HG03159 (cell line): ENCODE measurements at regions not wholly inside any gene's neighbourhood (a gene's known extent, or its start where the extent isn't known, plus 50 kb on each side); places are given as distances from the start of the nearest gene placed in this dataset.
A peak's percentile ranks its signal among the peaks of the same experiment; 100 is the strongest.
"Not testable (repeated sequence)": the region's sequence is repeated elsewhere in the genome, so short reads cannot be mapped to it uniquely, and the experiment has no call there.

Experiments used
- ATAC-seq: cut with Tn5 transposase; IDR thresholded peaks from one replicate; pipeline ENCODE4 v1.9.1; 2021; ENCODE audit warnings: mild to moderate bottlenecking, moderate library complexity; ENCODE audit not compliant: unreplicated experiment

DNA sequence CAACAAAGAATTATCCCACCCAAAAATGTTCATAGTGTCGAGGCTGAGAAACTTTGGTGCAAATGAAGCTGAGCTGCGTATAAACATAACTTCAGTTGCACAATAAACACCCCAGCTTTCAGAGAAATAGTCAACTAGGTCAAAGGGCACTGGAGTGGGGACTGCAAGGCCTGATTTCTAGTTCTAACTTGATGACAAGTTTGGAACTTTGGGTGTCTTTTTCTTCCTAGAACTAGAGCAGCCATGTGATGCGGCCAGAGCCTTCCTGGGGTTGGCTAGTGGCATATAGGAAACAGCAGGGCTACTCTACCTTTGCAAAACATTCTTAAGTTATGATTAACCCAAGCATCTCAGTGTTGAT, 298.4 kb upstream of the AMIGO2 start:
- ATAC-seq = no peak

GRCh38 chr12:47377414-47378221, 297.9 kb upstream of the AMIGO2 start:
- ATAC-seq = no peak

GRCh38 chr12:47376927-47377326, 297.2 kb upstream of the AMIGO2 start:
- no peak for ATAC-seq

GRCh38 chr12:47373554-47374150, 293.9 kb upstream of the AMIGO2 start:
- no peak for ATAC-seq

DNA sequence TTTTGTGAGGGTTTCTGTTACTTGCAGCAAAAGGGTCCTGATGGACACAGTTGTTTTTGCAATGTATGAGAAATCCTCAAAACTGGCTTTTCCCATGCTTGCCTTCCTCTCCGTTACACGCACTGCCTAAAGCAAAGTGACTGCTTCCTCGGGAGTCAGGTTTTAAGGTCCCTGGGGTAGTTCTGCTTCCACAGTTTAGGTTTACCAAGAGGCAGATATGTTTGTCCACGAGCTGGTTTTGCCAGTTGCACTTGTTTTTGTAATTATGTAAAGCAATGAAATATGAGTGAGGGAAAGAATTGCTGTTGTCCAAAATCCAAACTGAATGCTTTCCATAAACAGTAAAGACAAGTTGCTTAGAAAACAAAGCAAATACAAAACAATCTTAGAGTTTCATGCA, 290.7 kb upstream of the AMIGO2 start:
- no peak for ATAC-seq

GRCh38 chr12:47369085-47369484, 289.3 kb upstream of the AMIGO2 start:
- no peak for ATAC-seq

GRCh38 chr12:47367912-47368537, 288.3 kb upstream of the AMIGO2 start:
- no peak for ATAC-seq

DNA sequence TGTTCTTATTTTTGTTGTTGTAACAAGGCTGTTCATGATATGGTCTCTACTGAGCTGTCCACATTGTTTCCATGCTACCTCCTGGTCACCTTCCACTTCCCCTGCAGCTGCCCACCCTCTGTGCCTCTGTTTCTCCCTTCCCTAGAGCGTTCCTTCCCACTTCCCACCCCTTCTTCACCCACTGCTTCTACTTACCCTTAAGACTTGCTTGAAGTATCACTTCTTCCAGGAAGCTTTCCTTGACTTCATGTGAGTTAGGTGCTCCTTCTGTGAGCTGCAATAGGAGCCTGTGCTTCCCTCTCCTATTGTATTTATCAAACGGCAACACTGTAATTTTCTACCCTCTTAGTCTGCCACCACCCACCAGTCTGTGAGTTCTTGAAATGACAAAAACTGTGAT, 286.8 kb upstream of the AMIGO2 start:
- no peak for ATAC-seq

- ATAC-seq = no peak
These were observed 286.4 kb upstream of the AMIGO2 start for GRCh38 chr12:47366157-47366556.

DNA sequence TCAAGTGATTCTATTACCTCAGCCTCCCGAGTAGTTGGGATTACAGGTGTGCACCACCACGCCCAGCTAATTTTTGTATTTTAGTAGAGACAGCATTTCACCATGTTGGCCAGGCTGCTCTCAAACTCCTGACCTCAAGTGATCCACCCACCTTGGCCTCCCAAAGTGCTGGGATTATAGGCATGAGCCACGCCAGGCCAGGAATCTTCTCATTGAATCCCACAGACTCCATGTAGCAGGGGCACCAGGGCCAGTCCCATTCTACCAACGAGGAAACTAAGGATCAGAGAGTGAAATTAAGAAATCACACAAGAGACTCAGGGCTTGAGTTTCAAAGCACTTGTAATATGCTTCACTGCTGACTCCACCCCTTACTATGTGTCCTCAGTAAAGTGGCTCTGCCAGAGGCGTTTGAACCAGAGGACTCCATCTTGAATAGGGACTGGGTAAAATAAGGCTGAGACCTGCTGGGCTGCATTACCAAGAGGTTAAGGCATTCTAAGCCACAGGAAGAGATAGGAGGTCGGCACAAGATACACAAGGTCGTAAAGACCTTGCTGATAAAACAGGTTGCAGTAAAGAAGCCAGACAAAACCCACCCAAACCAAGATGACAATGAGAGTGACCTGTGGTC, 285.8 kb upstream of the AMIGO2 start:
- ATAC-seq = not testable (repeated sequence)

DNA sequence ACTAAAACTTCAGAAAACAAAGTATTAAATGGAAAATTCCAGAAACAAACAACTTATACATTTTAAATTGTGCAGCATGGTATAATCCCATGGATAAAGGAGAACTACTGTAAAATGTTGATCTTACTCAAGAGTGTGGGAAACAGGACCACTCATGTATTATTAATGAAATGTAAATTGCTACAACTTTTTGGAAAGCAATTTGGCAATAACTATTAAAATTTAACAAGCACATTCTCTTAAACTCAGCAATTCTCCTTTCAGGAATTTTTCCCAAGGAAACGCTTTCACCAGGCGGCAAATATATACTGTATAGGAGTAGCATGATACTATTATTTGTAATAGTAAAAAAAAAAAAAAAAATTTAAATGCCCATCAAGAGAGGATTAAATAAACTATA, 284.5 kb upstream of the AMIGO2 start:
- ATAC-seq = no peak

- ATAC-seq = no peak
These were observed 282.5 kb upstream of the AMIGO2 start for GRCh38 chr12:47362126-47362705.

GRCh38 chr12:47361389-47362021, 281.7 kb upstream of the AMIGO2 start:
- ATAC-seq = no peak

DNA sequence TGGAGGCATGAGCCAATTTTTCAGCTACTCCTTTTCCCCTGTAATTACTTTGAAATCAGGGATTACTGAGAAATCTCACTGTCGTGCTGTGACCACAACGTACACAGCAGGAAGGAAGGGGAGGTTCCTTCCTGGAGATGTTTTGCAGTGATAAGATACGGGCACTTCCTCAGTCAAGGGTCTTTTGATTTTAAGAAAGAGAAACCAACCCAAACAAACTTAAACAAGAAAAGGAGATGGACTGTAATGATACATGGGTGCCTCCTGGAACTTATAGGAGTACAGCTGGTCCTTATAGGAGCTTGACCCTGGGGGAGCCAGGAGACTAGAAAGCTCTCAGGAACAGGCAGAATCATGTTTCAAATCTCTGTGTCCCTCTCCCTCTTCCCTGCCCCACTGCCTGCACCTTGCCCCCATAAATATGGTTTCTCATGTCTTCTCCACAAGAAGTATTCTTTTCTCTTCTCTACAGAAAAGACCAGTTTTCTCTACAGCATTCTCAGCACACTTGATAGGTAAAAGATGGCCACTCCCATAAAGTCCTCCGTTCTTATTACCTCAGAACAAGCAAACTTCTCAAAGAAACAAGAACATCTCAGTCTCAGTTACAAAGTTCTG, 281.1 kb upstream of the AMIGO2 start:
- ATAC-seq = no peak

- ATAC-seq = no peak
These were observed 280.3 kb upstream of the AMIGO2 start for GRCh38 chr12:47360093-47360480.

- no peak for ATAC-seq
These were observed 279.7 kb upstream of the AMIGO2 start for GRCh38 chr12:47359310-47360092.

DNA sequence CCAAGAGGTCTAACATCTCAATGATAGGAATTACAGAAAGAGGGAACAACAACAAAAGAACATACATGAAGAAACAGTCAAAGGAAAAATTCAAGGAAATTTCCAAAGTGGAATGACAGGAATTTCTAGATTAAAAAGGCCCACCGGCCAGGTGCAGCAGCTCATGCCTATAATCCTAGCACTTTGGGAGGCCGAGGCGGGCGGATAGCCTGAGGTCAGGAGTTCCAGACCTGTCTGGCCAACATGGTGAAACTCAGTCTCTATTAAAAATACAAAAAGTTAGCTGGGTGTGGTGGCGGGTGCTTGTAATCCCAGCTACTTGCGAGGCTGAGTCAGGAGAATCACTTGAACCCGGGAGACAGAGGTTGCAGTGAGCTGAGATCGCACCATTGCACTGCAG, 277.2 kb upstream of the AMIGO2 start:
- ATAC-seq = not testable (repeated sequence)

- ATAC-seq = peak; percentile 90
These were observed 276.5 kb upstream of the AMIGO2 start for GRCh38 chr12:47356129-47356700.

DNA sequence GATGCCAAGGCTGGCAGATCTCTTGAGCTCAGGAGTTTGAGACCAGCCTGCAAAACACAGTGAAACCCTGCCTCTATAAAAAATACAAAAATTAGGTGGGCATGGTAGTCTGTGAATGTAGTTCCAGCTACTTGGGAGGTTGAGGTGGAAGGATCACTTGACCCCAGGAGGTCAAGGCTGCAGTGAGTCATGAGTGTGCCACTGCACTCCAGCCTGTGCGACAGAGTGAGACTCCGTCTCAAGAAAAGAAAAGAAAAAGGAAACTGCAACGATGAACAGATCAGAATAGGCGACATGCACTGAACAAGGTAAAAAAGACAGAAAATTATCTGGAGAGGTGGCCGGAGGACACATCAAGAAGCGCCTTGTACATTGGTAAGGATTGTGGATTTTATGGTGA, 273.7 kb upstream of the AMIGO2 start:
- no peak for ATAC-seq
